CD4-positive, alpha-beta memory T cell (primary cell): ENCODE measurements at regions not wholly inside any gene's neighbourhood (a gene's known extent, or its start where the extent isn't known, plus 50 kb on each side); places are given as distances from the start of the nearest gene placed in this dataset.

Source experiments
- CTCF ChIA-PET: fragments of 350-600 bp; sonication (Branson Sonifier 250); formaldehyde crosslinking; loops from one replicate; lab custom pipeline; 2021; ENCODE audit warnings: inconsistent platforms; ENCODE audit not compliant: partially characterized antibody; lab: Charles Lee
- POLR2A ChIA-PET: fragments of 350-600 bp; sonication (Branson Sonifier 250); formaldehyde crosslinking; loops from one replicate; lab custom pipeline; 2021; ENCODE audit not compliant: partially characterized antibody; lab: Charles Lee
- DNase-seq, 5 donors: peaks; one replicate each; pipeline versions ENCODE4 v3.0.0 to v3.0.0-alpha.2; 2020 to 2022; ENCODE audit warnings: mixed read lengths in 1 of 5
- H3K27ac ChIP-seq: one replicate; pipeline ENCODE4 v1.7.0; 2013; ENCODE audit warnings: low read depth, low read length
- H3K27me3 ChIP-seq: 2 replicates; pipeline ENCODE4 v1.7.0; 2013; ENCODE audit warnings: mild to moderate bottlenecking, low read length, moderate library complexity; ENCODE audit not compliant: insufficient read depth
- H3K36me3 ChIP-seq: 2 replicates; pipeline ENCODE4 v1.7.0; 2013; ENCODE audit warnings: mild to moderate bottlenecking, low read length, moderate library complexity; ENCODE audit not compliant: insufficient read depth
- H3K4me1 ChIP-seq: 2 replicates; pipeline ENCODE4 v1.7.0; 2013; ENCODE audit warnings: mild to moderate bottlenecking, low read length, moderate library complexity; ENCODE audit not compliant: insufficient read depth
- H3K4me3 ChIP-seq, 2 donors: one replicate each; pipeline ENCODE4 v1.7.0; 2013; ENCODE audit warnings: low read length in 2 of 2, mild to moderate bottlenecking in 1 of 2
- H3K9me3 ChIP-seq, 2 donors: one replicate each; pipeline ENCODE4 v1.7.0; 2013; ENCODE audit warnings: low read length in 2 of 2, control low read depth in 1 of 2; ENCODE audit not compliant: control insufficient read depth in 1 of 2
- H3K27ac Mint-ChIP-seq, 7 donors: one replicate each; pipeline ENCODE4 v1.8.0; 2020 to 2021; ENCODE audit warnings: mixed read lengths in 7 of 7, mild to moderate bottlenecking in 6 of 7, inconsistent platforms in 3 of 7, moderate library complexity in 3 of 7
- H3K27me3 Mint-ChIP-seq, 2 donors: one replicate each; pipeline ENCODE4 v1.8.0; 2020 to 2021; ENCODE audit warnings: mixed read lengths in 2 of 2
- H3K36me3 Mint-ChIP-seq, 2 donors: one replicate each; pipeline ENCODE4 v1.8.0; 2020 to 2021; ENCODE audit warnings: mixed read lengths in 2 of 2, inconsistent platforms in 1 of 2, mild to moderate bottlenecking in 1 of 2
- H3K4me1 Mint-ChIP-seq, 4 donors: one replicate each; pipeline ENCODE4 v1.8.0; 2020 to 2021; ENCODE audit warnings: mixed read lengths in 4 of 4, mild to moderate bottlenecking in 1 of 4
- H3K4me3 Mint-ChIP-seq, 8 donors: one replicate each; pipeline ENCODE4 v1.8.0; 2020 to 2021; ENCODE audit warnings: mixed read lengths in 8 of 8, mild to moderate bottlenecking in 7 of 8, moderate library complexity in 6 of 8, inconsistent platforms in 3 of 8
- H3K9me3 Mint-ChIP-seq, 8 donors: one replicate each; pipeline ENCODE4 v1.8.0; 2020 to 2021; ENCODE audit warnings: mixed read lengths in 8 of 8, mild to moderate bottlenecking in 5 of 8, inconsistent platforms in 3 of 8, moderate library complexity in 1 of 8
- intact Hi-C: fragments of 100-400 bp; cut with micrococcal nuclease; formaldehyde crosslinking; loops from one replicate; pipeline ENCODE4 v1.15.1; 2023

DNA sequence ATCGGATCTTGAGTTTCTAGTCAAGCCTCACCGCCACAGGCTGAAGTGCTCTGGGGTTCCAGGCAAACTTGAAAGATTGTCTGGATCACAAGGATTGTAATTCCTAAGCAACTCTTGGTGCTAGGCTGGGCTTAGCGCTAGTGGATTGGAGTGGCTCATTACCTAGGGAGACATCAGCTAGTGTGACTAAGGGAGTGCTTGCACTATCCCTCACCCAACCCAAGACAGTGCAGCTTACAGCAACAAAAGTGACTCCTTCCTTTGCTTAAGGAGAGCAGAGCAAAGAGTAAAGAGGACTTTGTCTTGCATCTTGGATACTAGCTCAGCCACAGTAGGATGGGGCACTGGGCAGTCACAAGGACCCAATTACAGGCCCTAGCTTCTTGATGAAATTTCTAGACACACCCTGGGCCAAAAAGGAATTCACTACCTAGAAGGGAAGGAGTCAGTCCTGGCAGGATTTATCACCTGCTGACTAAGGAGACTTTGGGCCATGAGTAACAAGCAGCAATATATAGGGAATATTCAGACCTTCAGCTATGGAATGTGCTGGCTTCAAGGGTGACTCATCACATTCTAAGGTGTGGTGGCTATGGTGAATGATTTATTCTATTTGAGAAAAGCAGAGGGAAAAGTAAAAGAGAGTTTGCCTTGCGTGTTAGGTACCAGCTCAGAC, 1212.4 kb downstream of the PCDH18 start:
- POLR2A ChIA-PET, result no interaction called here
- no peak overlapping the region for H3K4me3 ChIP-seq
- H3K9me3 ChIP-seq, result no peaks in the 10 kb centered on the region
- H3K4me1 Mint-ChIP-seq, result no peaks in the 10 kb centered on the region
- peaks cover 0 to 6% (median 3%) of the 10 kb centered on the region in 8 donors for H3K9me3 Mint-ChIP-seq
- no peaks in the 10 kb centered on the region for H3K4me1 ChIP-seq
- DNase-seq, result no peak
- H3K36me3 ChIP-seq, result no peaks in the 10 kb centered on the region
- H3K27ac ChIP-seq, result no peak overlapping the region
- H3K36me3 Mint-ChIP-seq, result no peaks in the 10 kb centered on the region
- CTCF ChIA-PET, result no interaction called here
- no peaks in the 10 kb centered on the region for H3K27me3 ChIP-seq
- H3K27ac Mint-ChIP-seq, result no peak overlapping the region
- H3K27me3 Mint-ChIP-seq, result no peaks in the 10 kb centered on the region
- intact Hi-C loops, result no loop called here
- H3K4me3 Mint-ChIP-seq, result no peak overlapping the region

DNA sequence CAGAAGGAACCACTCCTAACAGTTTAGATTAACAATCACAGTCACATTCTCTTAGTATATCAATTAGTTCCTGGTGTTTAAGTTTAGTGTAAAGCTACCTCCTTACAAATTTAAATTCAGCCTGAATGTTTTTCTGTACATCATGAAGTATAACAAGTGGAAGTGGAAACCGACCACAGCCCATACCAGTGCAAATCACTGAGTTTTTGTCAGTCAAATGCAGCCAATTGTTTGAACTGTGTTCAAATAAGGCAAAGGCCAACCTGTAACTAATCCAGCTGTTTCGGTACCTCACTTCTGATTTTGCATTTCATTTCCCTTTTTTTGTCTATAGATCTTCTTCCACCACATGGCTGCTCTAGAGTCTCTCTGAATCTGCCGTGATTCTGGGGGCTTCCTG, 1215.3 kb downstream of the PCDH18 start:
- peaks cover 0 to 9% (median 4%) of the 10 kb centered on the region in 8 donors for H3K9me3 Mint-ChIP-seq
- POLR2A ChIA-PET, result no interaction called here
- no peak overlapping the region for H3K4me3 ChIP-seq
- no peaks in the 10 kb centered on the region for H3K9me3 ChIP-seq
- H3K27me3 Mint-ChIP-seq, result no peaks in the 10 kb centered on the region
- CTCF ChIA-PET, result no interaction called here
- intact Hi-C loops, result no loop called here
- H3K27ac Mint-ChIP-seq, result no peak overlapping the region
- H3K27ac ChIP-seq, result no peak overlapping the region
- H3K4me1 Mint-ChIP-seq, result no peaks in the 10 kb centered on the region
- H3K36me3 ChIP-seq, result no peaks in the 10 kb centered on the region
- H3K36me3 Mint-ChIP-seq, result no peaks in the 10 kb centered on the region
- DNase-seq, result no peak
- no peaks in the 10 kb centered on the region for H3K4me1 ChIP-seq
- no peak overlapping the region for H3K4me3 Mint-ChIP-seq
- H3K27me3 ChIP-seq, result no peaks in the 10 kb centered on the region

DNA sequence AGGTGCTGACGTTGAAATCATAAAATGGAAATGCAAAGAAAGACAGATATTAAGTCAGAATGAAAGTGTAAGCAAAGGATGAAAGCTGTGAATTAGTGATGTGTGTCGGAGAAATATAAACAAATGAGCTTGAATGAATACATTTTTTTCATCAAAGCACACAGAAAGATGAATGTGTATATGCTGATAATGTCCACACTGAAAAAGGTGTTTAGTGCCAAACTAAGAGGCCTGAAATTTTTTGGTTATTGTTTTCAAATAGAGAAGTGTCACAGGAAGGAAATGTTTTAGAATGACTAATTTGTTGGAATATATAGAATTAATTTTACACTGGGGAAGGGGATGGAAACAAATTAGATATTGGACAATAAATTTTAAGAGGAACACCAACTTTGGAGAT, 1217.6 kb downstream of the PCDH18 start:
- Mint-ChIP-seq H3K4me1 (no peaks in the 10 kb centered on the region), H3K9me3 (peaks cover 1 to 9% (median 6%) of the 10 kb centered on the region in 8 donors), H3K36me3 (no peaks in the 10 kb centered on the region), H3K27ac (no peak overlapping the region), H3K27me3 (no peaks in the 10 kb centered on the region), H3K4me3 (no peak overlapping the region)
- Histone ChIP-seq H3K4me1 (no peaks in the 10 kb centered on the region), H3K36me3 (no peaks in the 10 kb centered on the region), H3K9me3 (no peaks in the 10 kb centered on the region), H3K4me3 (no peak overlapping the region), H3K27me3 (no peaks in the 10 kb centered on the region), H3K27ac (no peak overlapping the region)
- DNase-seq, result no peak
- intact Hi-C loops, result no loop called here
- CTCF ChIA-PET, result no interaction called here
- POLR2A ChIA-PET, result no interaction called here

DNA sequence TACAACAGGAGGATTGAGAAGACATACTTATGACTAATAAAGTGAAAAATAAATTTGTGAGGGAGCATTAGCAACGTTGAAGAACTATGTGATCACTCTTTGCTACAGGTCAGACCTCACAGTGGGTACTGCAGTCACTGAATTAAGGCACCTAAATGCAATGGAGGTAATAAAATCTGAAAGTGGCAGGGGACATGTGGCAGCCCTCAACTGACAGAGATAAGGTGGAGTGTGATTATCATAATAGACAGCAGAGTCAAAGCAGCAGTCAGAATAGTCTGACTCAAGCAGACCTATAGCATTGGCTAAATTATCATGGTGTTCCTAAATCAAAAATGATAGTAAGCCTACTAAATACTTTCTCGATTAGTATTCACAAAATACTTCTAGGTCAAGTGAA, 1220.5 kb downstream of the PCDH18 start:
- Mint-ChIP-seq H3K36me3 (no peaks in the 10 kb centered on the region), H3K9me3 (peaks cover 0 to 7% (median 6%) of the 10 kb centered on the region in 8 donors), H3K4me3 (no peak overlapping the region), H3K4me1 (no peaks in the 10 kb centered on the region), H3K27ac (no peak overlapping the region), H3K27me3 (no peaks in the 10 kb centered on the region)
- H3K9me3 ChIP-seq, result no peaks in the 10 kb centered on the region
- H3K36me3 ChIP-seq, result no peaks in the 10 kb centered on the region
- no peak for DNase-seq
- H3K4me1 ChIP-seq, result no peaks in the 10 kb centered on the region
- no peaks in the 10 kb centered on the region for H3K27me3 ChIP-seq
- POLR2A ChIA-PET, result no interaction called here
- no peak overlapping the region for H3K4me3 ChIP-seq
- H3K27ac ChIP-seq, result no peak overlapping the region
- CTCF ChIA-PET, result no interaction called here
- intact Hi-C loops, result no loop called here

DNA sequence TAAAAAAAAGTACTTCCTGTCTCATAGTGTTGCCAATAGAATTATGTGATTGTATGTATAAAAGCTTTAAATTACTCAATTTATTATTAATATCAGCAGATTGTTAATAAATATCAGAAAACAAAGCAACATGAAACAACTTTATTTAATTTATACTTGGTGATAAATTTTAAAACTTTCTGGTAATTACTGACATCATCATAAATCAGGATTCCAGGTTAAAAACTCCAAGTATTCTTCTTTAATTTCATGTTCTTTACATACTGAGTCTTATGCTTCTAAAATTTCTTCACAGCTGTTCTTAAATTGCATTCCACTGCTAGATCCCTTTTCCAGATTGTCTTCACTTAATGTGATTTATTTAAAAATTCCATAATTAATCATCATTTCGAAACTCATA, 1224.5 kb downstream of the PCDH18 start:
- DNase-seq, result no peak
- H3K27ac Mint-ChIP-seq, result no peak overlapping the region
- POLR2A ChIA-PET, result no interaction called here
- Histone ChIP-seq H3K4me1 (no peaks in the 10 kb centered on the region), H3K36me3 (no peaks in the 10 kb centered on the region), H3K27ac (no peak overlapping the region), H3K4me3 (no peak overlapping the region), H3K27me3 (no peaks in the 10 kb centered on the region), H3K9me3 (no peaks in the 10 kb centered on the region)
- H3K36me3 Mint-ChIP-seq, result no peaks in the 10 kb centered on the region
- intact Hi-C loops, result no loop called here
- CTCF ChIA-PET, result no interaction called here
- H3K9me3 Mint-ChIP-seq, result peaks cover 1 to 10% (median 4%) of the 10 kb centered on the region in 8 donors
- H3K4me1 Mint-ChIP-seq, result no peaks in the 10 kb centered on the region
- no peaks in the 10 kb centered on the region for H3K27me3 Mint-ChIP-seq
- H3K4me3 Mint-ChIP-seq, result no peak overlapping the region

DNA sequence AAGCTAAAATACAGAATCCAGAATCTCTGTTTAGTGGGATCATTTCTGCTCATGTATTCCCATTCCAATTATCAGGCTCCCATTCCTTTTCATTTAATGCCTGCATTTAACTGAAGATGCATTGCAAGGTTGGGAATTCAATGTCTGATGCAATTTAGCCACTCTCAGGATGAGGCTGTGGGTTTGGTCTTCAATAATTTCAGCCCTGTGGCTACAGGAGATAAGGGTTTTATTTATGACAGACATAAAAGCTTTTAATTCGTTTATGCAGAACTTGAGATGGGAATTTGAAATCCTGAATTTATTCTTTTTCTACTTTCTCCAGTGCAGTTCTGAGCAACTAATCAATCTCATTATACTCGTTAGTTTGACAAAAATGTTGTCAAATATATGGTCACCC, 1225.9 kb downstream of the PCDH18 start:
- Mint-ChIP-seq H3K9me3 (peaks cover 0 to 8% (median 4%) of the 10 kb centered on the region in 8 donors), H3K27ac (no peak overlapping the region), H3K36me3 (no peaks in the 10 kb centered on the region), H3K4me1 (no peaks in the 10 kb centered on the region), H3K4me3 (no peak overlapping the region), H3K27me3 (no peaks in the 10 kb centered on the region)
- Histone ChIP-seq H3K4me3 (no peak overlapping the region), H3K27me3 (no peaks in the 10 kb centered on the region), H3K4me1 (no peaks in the 10 kb centered on the region), H3K27ac (no peak overlapping the region), H3K36me3 (no peaks in the 10 kb centered on the region), H3K9me3 (no peaks in the 10 kb centered on the region)
- CTCF ChIA-PET, result no interaction called here
- POLR2A ChIA-PET, result no interaction called here
- DNase-seq, result no peak
- intact Hi-C loops, result no loop called here

DNA sequence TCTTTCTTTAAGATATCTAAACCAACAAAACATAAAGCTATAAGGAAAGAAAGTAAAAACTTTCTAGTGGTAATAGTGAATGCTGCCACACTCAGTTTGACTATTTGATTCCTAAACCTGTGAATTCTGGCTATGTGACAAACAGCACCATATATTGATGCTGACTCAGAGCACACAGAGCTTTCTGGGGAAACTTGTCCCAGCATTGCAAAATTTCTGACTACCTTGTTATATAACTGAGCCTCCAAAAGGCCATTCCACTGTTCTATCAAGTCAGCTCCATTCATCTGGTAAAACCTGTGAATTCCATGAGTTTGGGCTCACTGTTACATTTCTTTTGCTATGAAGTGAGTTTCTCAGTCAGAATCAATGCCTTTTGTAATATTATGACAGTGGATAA, 1229.7 kb downstream of the PCDH18 start:
- no peak for DNase-seq
- Mint-ChIP-seq H3K4me3 (no peak overlapping the region), H3K9me3 (peaks cover 0 to 13% (median 5%) of the 10 kb centered on the region in 8 donors), H3K4me1 (no peaks in the 10 kb centered on the region), H3K27me3 (no peaks in the 10 kb centered on the region), H3K36me3 (no peaks in the 10 kb centered on the region), H3K27ac (no peak overlapping the region)
- Histone ChIP-seq H3K36me3 (no peaks in the 10 kb centered on the region), H3K27ac (no peak overlapping the region), H3K4me1 (no peaks in the 10 kb centered on the region), H3K27me3 (no peaks in the 10 kb centered on the region), H3K4me3 (no peak overlapping the region), H3K9me3 (no peaks in the 10 kb centered on the region)
- CTCF ChIA-PET, result no interaction called here
- intact Hi-C loops, result no loop called here
- POLR2A ChIA-PET, result no interaction called here
